HG03159 (cell line): ENCODE measurements at regions not wholly inside any gene's neighbourhood (a gene's known extent, or its start where the extent isn't known, plus 50 kb on each side); places are given as distances from the start of the nearest gene placed in this dataset.

ENCODE experiments used
- ATAC-seq: cut with Tn5 transposase; IDR thresholded peaks from one replicate; pipeline ENCODE4 v1.9.1; 2021; ENCODE audit warnings: mild to moderate bottlenecking, moderate library complexity; ENCODE audit not compliant: unreplicated experiment

- no peak for ATAC-seq
These were observed 61.8 kb upstream of the PTPRD start for GRCh38 chr9:10674586-10674985.

- no peak for ATAC-seq
These were observed 65.2 kb upstream of the PTPRD start for GRCh38 chr9:10678010-10678409.

GRCh38 chr9:10678790-10679189 lies 66.0 kb upstream of the PTPRD start:
- ATAC-seq: no peak

- no peak for ATAC-seq
These were observed 74.1 kb upstream of the PTPRD start for GRCh38 chr9:10686943-10687342.

- no peak for ATAC-seq
These were observed 77.7 kb upstream of the PTPRD start for GRCh38 chr9:10690546-10690945.

- ATAC-seq: no peak
These were observed 84.2 kb upstream of the PTPRD start for GRCh38 chr9:10697044-10697443.

- ATAC-seq: no peak
These were observed 87.5 kb upstream of the PTPRD start for GRCh38 chr9:10700291-10700690.

- ATAC-seq: no peak
These were observed 88.1 kb upstream of the PTPRD start for GRCh38 chr9:10700915-10701314.

GRCh38 chr9:10701906-10702305 lies 89.1 kb upstream of the PTPRD start:
- no peak for ATAC-seq

GRCh38 chr9:10703139-10703538 lies 90.3 kb upstream of the PTPRD start:
- no peak for ATAC-seq

GRCh38 chr9:10704720-10705119 lies 91.9 kb upstream of the PTPRD start:
- no peak for ATAC-seq

GRCh38 chr9:10705383-10705782 lies 92.6 kb upstream of the PTPRD start:
- ATAC-seq: no peak

GRCh38 chr9:10706788-10707187 lies 94.0 kb upstream of the PTPRD start:
- ATAC-seq: no peak

- ATAC-seq: no peak
These were observed 108.5 kb upstream of the PTPRD start for GRCh38 chr9:10721301-10721700.

GRCh38 chr9:10729213-10729612 lies 116.4 kb upstream of the PTPRD start:
- ATAC-seq: no peak

- ATAC-seq: no peak
These were observed 131.9 kb upstream of the PTPRD start for GRCh38 chr9:10744669-10745068.

GRCh38 chr9:10753474-10753873 lies 140.7 kb upstream of the PTPRD start:
- ATAC-seq: no peak

- no peak for ATAC-seq
These were observed 151.7 kb upstream of the PTPRD start for GRCh38 chr9:10764481-10764880.

- ATAC-seq: no peak
These were observed 160.3 kb upstream of the PTPRD start for GRCh38 chr9:10773136-10773535.

- no peak for ATAC-seq
These were observed 161.2 kb upstream of the PTPRD start for GRCh38 chr9:10774051-10774450.

- ATAC-seq: no peak
These were observed 172.5 kb upstream of the PTPRD start for GRCh38 chr9:10785255-10785654.

GRCh38 chr9:10793306-10793705 lies 180.5 kb upstream of the PTPRD start:
- ATAC-seq: no peak

GRCh38 chr9:10804486-10804885 lies 191.7 kb upstream of the PTPRD start:
- no peak for ATAC-seq

- no peak for ATAC-seq
These were observed 194.1 kb upstream of the PTPRD start for GRCh38 chr9:10806868-10807267.
